ENCODE measurements at regions not wholly inside any gene's neighbourhood (a gene's known extent, or its start where the extent isn't known, plus 50 kb on each side); places are given as distances from the start of the nearest gene placed in this dataset.

DNA sequence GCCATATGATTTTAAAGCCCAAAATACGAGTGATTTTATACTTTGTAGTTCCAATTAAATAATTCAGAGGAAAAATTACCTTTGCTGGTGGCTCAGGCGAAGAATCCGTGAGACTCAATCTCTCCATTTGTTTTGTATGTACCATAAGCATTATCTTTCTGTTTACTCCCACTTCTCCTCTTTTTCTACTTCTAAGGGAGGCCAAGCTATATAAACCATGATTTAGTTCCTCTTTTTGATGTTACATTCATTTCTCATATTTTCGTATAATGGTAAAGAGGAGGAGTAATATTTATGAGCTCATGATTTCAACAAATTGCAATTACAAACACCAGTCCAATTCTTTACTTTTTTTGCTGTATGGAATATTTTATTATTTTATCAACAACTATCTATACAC, 50.6 kb upstream of the TES start:
- no peak for TF ChIP-seq ZNF703 (CRISPR knock-in tag; IDR thresholded peaks at IDR 0.05; ENCODE audit: borderline replicate concordance)
- no peak for TF ChIP-seq ZNF792 (CRISPR knock-in tag; IDR thresholded peaks at IDR 0.05)
- no peak for TF ChIP-seq EP300 (IDR thresholded peaks at IDR 0.05; ENCODE audit: low read depth in 2 of 2, low read length in 2 of 2)
- no peak for TF ChIP-seq EP300 (CRISPR knock-in tag; IDR thresholded peaks at IDR 0.05; ENCODE audit: borderline replicate concordance)
- TF ChIP-seq GLI4 (CRISPR knock-in tag; IDR thresholded peaks at IDR 0.05; ENCODE audit: borderline replicate concordance): no peak
- TF ChIP-seq ZKSCAN1 (IDR thresholded peaks at IDR 0.05; ENCODE audit: low read length): no peak
- TF ChIP-seq SUZ12 (IDR thresholded peaks at IDR 0.05; ENCODE audit: low read depth, low read length): no peak
- TF ChIP-seq, protein P1, sequence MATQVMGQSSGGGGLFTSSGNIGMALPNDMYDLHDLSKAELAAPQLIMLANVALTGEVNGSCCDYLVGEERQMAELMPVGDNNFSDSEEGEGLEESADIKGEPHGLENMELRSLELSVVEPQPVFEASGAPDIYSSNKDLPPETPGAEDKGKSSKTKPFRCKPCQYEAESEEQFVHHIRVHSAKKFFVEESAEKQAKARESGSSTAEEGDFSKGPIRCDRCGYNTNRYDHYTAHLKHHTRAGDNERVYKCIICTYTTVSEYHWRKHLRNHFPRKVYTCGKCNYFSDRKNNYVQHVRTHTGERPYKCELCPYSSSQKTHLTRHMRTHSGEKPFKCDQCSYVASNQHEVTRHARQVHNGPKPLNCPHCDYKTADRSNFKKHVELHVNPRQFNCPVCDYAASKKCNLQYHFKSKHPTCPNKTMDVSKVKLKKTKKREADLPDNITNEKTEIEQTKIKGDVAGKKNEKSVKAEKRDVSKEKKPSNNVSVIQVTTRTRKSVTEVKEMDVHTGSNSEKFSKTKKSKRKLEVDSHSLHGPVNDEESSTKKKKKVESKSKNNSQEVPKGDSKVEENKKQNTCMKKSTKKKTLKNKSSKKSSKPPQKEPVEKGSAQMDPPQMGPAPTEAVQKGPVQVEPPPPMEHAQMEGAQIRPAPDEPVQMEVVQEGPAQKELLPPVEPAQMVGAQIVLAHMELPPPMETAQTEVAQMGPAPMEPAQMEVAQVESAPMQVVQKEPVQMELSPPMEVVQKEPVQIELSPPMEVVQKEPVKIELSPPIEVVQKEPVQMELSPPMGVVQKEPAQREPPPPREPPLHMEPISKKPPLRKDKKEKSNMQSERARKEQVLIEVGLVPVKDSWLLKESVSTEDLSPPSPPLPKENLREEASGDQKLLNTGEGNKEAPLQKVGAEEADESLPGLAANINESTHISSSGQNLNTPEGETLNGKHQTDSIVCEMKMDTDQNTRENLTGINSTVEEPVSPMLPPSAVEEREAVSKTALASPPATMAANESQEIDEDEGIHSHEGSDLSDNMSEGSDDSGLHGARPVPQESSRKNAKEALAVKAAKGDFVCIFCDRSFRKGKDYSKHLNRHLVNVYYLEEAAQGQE (IDR thresholded peaks at IDR 0.05; ENCODE audit: borderline replicate concordance in 1 of 2, low read depth in 1 of 2, low read length in 2 of 2): no peak
- no peak for TF ChIP-seq RFX5 (IDR thresholded peaks at IDR 0.05; ENCODE audit: low read depth, low read length)
- TF ChIP-seq POLR2A (IDR thresholded peaks at IDR 0.05; ENCODE audit: insufficient read depth in 1 of 2, low read depth in 2 of 2, low read length in 2 of 2): no peak
